Body of pancreas (tissue), 4 donors: ENCODE measurements at regions not wholly inside any gene's neighbourhood (a gene's known extent, or its start where the extent isn't known, plus 50 kb on each side); places are given as distances from the start of the nearest gene placed in this dataset.

ENCODE experiments used
- POLR2A ChIP-seq, 3 donors: fragments of 450-650 bp; IDR thresholded peaks; one replicate each; pipeline ENCODE4 v1.6.1; 2016; ENCODE audit warnings: antibody characterized with exemption in 3 of 3, mild to moderate bottlenecking in 2 of 3
- TF ChIP-seq, protein P1 (sequence below), 7 experiments: fragments of 450-650 bp in 4 of 7; fragments of 200-600 bp in 3 of 7; sonication (generic) in 3 of 7; IDR thresholded peaks; one replicate each; pipeline ENCODE4 v1.5.1; 2016 to 2019; ENCODE audit warnings: antibody characterized with exemption in 7 of 7

DNA sequence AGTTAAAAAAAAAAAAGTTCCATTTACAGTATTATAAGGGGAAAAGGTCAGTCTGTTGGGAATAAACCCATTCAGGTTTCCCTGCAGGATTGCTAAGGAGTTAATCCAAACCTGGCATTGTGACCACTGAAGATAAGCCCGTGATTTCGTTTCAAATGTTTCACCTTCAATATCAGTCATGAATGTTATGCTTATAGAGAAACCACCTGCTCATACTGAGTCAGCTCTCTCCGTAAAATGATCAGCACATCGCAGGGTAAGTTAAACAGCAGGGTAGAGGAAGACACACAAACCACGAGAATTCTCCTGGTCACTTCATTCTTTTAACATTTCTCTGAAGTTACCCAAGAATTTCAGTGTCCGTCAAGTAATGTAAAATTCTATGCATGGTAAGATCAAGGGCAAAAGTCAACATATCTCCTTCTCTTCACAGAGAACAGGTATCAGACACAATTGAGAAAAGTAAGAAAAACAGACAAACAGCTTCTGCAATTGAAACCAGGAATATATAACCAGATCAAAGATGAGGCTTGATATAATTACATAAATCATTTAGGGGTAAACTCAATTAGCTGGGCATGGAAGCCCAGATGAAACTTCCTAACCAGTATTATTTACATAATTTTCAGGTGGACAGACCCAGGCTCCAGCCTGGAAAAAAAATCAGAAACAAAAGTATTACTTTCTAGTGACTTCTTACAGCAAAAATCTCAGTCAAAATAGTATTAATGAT is 67.6 kb upstream of the ARHGEF3 start:
- TF ChIP-seq, protein P1, sequence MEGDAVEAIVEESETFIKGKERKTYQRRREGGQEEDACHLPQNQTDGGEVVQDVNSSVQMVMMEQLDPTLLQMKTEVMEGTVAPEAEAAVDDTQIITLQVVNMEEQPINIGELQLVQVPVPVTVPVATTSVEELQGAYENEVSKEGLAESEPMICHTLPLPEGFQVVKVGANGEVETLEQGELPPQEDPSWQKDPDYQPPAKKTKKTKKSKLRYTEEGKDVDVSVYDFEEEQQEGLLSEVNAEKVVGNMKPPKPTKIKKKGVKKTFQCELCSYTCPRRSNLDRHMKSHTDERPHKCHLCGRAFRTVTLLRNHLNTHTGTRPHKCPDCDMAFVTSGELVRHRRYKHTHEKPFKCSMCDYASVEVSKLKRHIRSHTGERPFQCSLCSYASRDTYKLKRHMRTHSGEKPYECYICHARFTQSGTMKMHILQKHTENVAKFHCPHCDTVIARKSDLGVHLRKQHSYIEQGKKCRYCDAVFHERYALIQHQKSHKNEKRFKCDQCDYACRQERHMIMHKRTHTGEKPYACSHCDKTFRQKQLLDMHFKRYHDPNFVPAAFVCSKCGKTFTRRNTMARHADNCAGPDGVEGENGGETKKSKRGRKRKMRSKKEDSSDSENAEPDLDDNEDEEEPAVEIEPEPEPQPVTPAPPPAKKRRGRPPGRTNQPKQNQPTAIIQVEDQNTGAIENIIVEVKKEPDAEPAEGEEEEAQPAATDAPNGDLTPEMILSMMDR (IDR thresholded peaks at IDR 0.05): no peak
- TF ChIP-seq POLR2A (IDR thresholded peaks at IDR 0.05): no peak
